ENCODE measurements at regions not wholly inside any gene's neighbourhood (a gene's known extent, or its start where the extent isn't known, plus 50 kb on each side); places are given as distances from the start of the nearest gene placed in this dataset.
A peak's percentile ranks its signal among the peaks of the same experiment; 100 is the strongest.

- DNase-seq = no peak
- intact Hi-C loops (cut with DNase I, micrococcal nuclease) = loop anchor here in 1 of 2 donors (10.0 kb wide), 1 partner anchor 1229 kb away; the partner anchor contains the start of gene ZEB2
Observed at GRCh38 chr2:145753966-145754365, 1234.0 kb upstream of the ZEB2 start.

GRCh38 chr2:145753041-145753608 lies 1233.2 kb upstream of the ZEB2 start:
- H3K9me3 ChIP-seq = no peaks in the 10 kb centered on the region
- ATAC-seq = no peak
- H3K4me1 ChIP-seq (ENCODE audit: low read depth) = no peaks in the 10 kb centered on the region
- no peak for DNase-seq
- intact Hi-C loops (cut with DNase I, micrococcal nuclease) = loop anchor here in 1 of 2 donors (10.0 kb wide), 1 partner anchor 1228 kb away; the partner anchor contains the start of gene ZEB2
- no peak for TF ChIP-seq CTCF (IDR thresholded peaks at IDR 0.05)
- no peak overlapping the region for H3K4me3 ChIP-seq
- H3K36me3 ChIP-seq (ENCODE audit: low read depth) = no peaks in the 10 kb centered on the region

More at GRCh38 chr2:145753966-145754365, 1234.0 kb upstream of the ZEB2 start:
- Histone ChIP-seq H3K4me1 (ENCODE audit: low read depth) (no peaks in the 10 kb centered on the region), H3K36me3 (ENCODE audit: low read depth) (no peaks in the 10 kb centered on the region), H3K9me3 (no peaks in the 10 kb centered on the region), H3K4me3 (no peak overlapping the region)
- ATAC-seq = no peak
- TF ChIP-seq CTCF (IDR thresholded peaks at IDR 0.05) = no peak

- Histone ChIP-seq H3K4me1 (ENCODE audit: low read depth) (no peaks in the 10 kb centered on the region), H3K36me3 (ENCODE audit: low read depth) (no peaks in the 10 kb centered on the region), H3K9me3 (no peaks in the 10 kb centered on the region), H3K4me3 (no peak overlapping the region)
- no peak for DNase-seq
- TF ChIP-seq CTCF (IDR thresholded peaks at IDR 0.05) = peak; percentile 14
- intact Hi-C loops (cut with DNase I, micrococcal nuclease) = loop anchor here in 1 of 2 donors (10.0 kb wide), 1 partner anchor 1227 kb away; the partner anchor contains the start of gene ZEB2
- peak; percentile 69 for ATAC-seq
Observed at GRCh38 chr2:145752091-145752806, 1232.3 kb upstream of the ZEB2 start.

- no peaks in the 10 kb centered on the region for H3K4me1 ChIP-seq (ENCODE audit: low read depth)
- no peaks in the 10 kb centered on the region for H3K36me3 ChIP-seq (ENCODE audit: low read depth)
- ATAC-seq (peak; percentile 70), DNase-seq (peak in 1 of 3 donors; percentile 17)
- TF ChIP-seq CTCF (IDR thresholded peaks at IDR 0.05) = no peak
- intact Hi-C loops (cut with DNase I, micrococcal nuclease) = loop anchor here in 1 of 2 donors (10.0 kb wide), 1 partner anchor 1227 kb away; the partner anchor contains the start of gene ZEB2
- H3K9me3 ChIP-seq = no peaks in the 10 kb centered on the region
- no peak overlapping the region for H3K4me3 ChIP-seq
Observed at GRCh38 chr2:145751629-145752028, 1231.7 kb upstream of the ZEB2 start.

- intact Hi-C loops (cut with DNase I, micrococcal nuclease) = loop anchor here in 1 of 2 donors (10.0 kb wide), 1 partner anchor 1226 kb away; the partner anchor contains the start of gene ZEB2
Observed at GRCh38 chr2:145751155-145751554, 1231.2 kb upstream of the ZEB2 start.

More at GRCh38 chr2:145751155-145751554, 1231.2 kb upstream of the ZEB2 start:
- H3K36me3 ChIP-seq (ENCODE audit: low read depth) = no peaks in the 10 kb centered on the region
- TF ChIP-seq CTCF (IDR thresholded peaks at IDR 0.05) = no peak
- H3K4me1 ChIP-seq (ENCODE audit: low read depth) = no peaks in the 10 kb centered on the region
- no peak overlapping the region for H3K4me3 ChIP-seq
- ATAC-seq (no peak), DNase-seq (no peak)
- H3K9me3 ChIP-seq = no peaks in the 10 kb centered on the region

All from mucosa of descending colon (tissue), 3 donors.